ENCODE measurements at regions not wholly inside any gene's neighbourhood (a gene's known extent, or its start where the extent isn't known, plus 50 kb on each side); places are given as distances from the start of the nearest gene placed in this dataset.
"Not testable (repeated sequence)": the region's sequence is repeated elsewhere in the genome, so short reads cannot be mapped to it uniquely, and the experiment has no call there.

- CTCF ChIA-PET = interaction anchor here (1.4 kb wide), 1 partner anchor 53 kb away, joined by 3 read pairs; no protein-coding TSS in a partner anchor
These were observed 68.7 kb downstream of the MEPE start for GRCh38 chr4:87901422-87901992.

GRCh38 chr4:87904639-87905160 lies 70.8 kb upstream of the SPP1 start:
- intact Hi-C loops (cut with DNase I, micrococcal nuclease) = no loop called here
- no peaks in the 10 kb centered on the region for H3K9me3 Mint-ChIP-seq (ENCODE audit: low read depth)
- DNase-seq (no peak), ATAC-seq (no peak)
- POLR2A ChIA-PET = no interaction called here
- H3K27ac Mint-ChIP-seq = no peak overlapping the region
- H3K27me3 Mint-ChIP-seq = peaks cover 15% of the 10 kb centered on the region
- CTCF ChIA-PET = interaction anchor here (0.6 kb wide), 1 partner anchor 55 kb away, joined by 3 read pairs; no protein-coding TSS in a partner anchor
- no peaks in the 10 kb centered on the region for H3K36me3 Mint-ChIP-seq (ENCODE audit: low read depth)
- no peaks in the 10 kb centered on the region for H3K4me1 Mint-ChIP-seq
- H3K4me3 Mint-ChIP-seq = no peak overlapping the region

More at GRCh38 chr4:87901422-87901992, 68.7 kb downstream of the MEPE start:
- no peak for DNase-seq
- peaks cover 11% of the 10 kb centered on the region for H3K27me3 Mint-ChIP-seq
- H3K9me3 Mint-ChIP-seq (ENCODE audit: low read depth) = no peaks in the 10 kb centered on the region
- no peaks in the 10 kb centered on the region for H3K36me3 Mint-ChIP-seq (ENCODE audit: low read depth)
- ATAC-seq = no peak
- H3K4me3 Mint-ChIP-seq = no peak overlapping the region
- intact Hi-C loops (cut with DNase I, micrococcal nuclease) = no loop called here
- POLR2A ChIA-PET = no interaction called here
- H3K4me1 Mint-ChIP-seq = peaks cover 6% of the 10 kb centered on the region
- H3K27ac Mint-ChIP-seq = no peak overlapping the region

GRCh38 chr4:87908336-87908735 lies 67.2 kb upstream of the SPP1 start:
- Mint-ChIP-seq H3K4me3 (no peak overlapping the region), H3K4me1 (no peaks in the 10 kb centered on the region), H3K9me3 (ENCODE audit: low read depth) (no peaks in the 10 kb centered on the region), H3K27me3 (peaks cover 14% of the 10 kb centered on the region), H3K27ac (no peak overlapping the region), H3K36me3 (ENCODE audit: low read depth) (no peaks in the 10 kb centered on the region)
- CTCF ChIA-PET = no interaction called here
- no peak for ATAC-seq
- POLR2A ChIA-PET = no interaction called here
- no peak for DNase-seq
- intact Hi-C loops (cut with DNase I, micrococcal nuclease) = no loop called here

- Mint-ChIP-seq H3K27ac (no peak overlapping the region), H3K27me3 (peaks cover 8% of the 10 kb centered on the region), H3K9me3 (ENCODE audit: low read depth) (no peaks in the 10 kb centered on the region), H3K4me1 (no peaks in the 10 kb centered on the region), H3K4me3 (no peak overlapping the region), H3K36me3 (ENCODE audit: low read depth) (no peaks in the 10 kb centered on the region)
- POLR2A ChIA-PET = no interaction called here
- no peak for ATAC-seq
- CTCF ChIA-PET = interaction anchor here (1.3 kb wide), 1 partner anchor 63 kb away, joined by 3 read pairs; no protein-coding TSS in a partner anchor
- intact Hi-C loops (cut with DNase I, micrococcal nuclease) = no loop called here
- DNase-seq = no peak
These were observed 64.7 kb upstream of the SPP1 start for GRCh38 chr4:87910795-87911194.

- intact Hi-C loops (cut with DNase I, micrococcal nuclease) = no loop called here
- no peak for ATAC-seq
- no peak for DNase-seq
- ChIA-PET POLR2A (no interaction called here), CTCF (interaction anchor here (1.3 kb wide), 1 partner anchor 62 kb away, joined by 3 read pairs; no protein-coding TSS in a partner anchor)
- Mint-ChIP-seq H3K36me3 (ENCODE audit: low read depth) (no peaks in the 10 kb centered on the region), H3K4me1 (no peaks in the 10 kb centered on the region), H3K27me3 (peaks cover 8% of the 10 kb centered on the region), H3K9me3 (ENCODE audit: low read depth) (no peaks in the 10 kb centered on the region), H3K4me3 (no peak overlapping the region), H3K27ac (no peak overlapping the region)
These were observed 64.2 kb upstream of the SPP1 start for GRCh38 chr4:87911252-87911774.

- H3K36me3 Mint-ChIP-seq (ENCODE audit: low read depth) = no peaks in the 10 kb centered on the region
- no peaks in the 10 kb centered on the region for H3K4me1 Mint-ChIP-seq
- H3K27me3 Mint-ChIP-seq = peaks cover 6% of the 10 kb centered on the region
- no peak overlapping the region for H3K27ac Mint-ChIP-seq
- ChIA-PET CTCF (interaction anchor here (0.6 to 1.3 kb wide), 3 partner anchors 10 to 63 kb away, joined by 3 read pairs; no protein-coding TSS in a partner anchor), POLR2A (no interaction called here)
- intact Hi-C loops (cut with DNase I, micrococcal nuclease) = no loop called here
- no peak overlapping the region for H3K4me3 Mint-ChIP-seq
- DNase-seq (no peak), ATAC-seq (no peak)
- no peaks in the 10 kb centered on the region for H3K9me3 Mint-ChIP-seq (ENCODE audit: low read depth)
These were observed 63.1 kb upstream of the SPP1 start for GRCh38 chr4:87912164-87913004.

- no peak overlapping the region for H3K4me3 Mint-ChIP-seq
- CTCF ChIA-PET = interaction anchor here (1.4 kb wide), 1 partner anchor 60 kb away, joined by 4 read pairs; no protein-coding TSS in a partner anchor
These were observed 61.6 kb upstream of the SPP1 start for GRCh38 chr4:87913896-87914295.

GRCh38 chr4:87915621-87916020 lies 59.9 kb upstream of the SPP1 start:
- ATAC-seq (no peak), DNase-seq (no peak)
- ChIA-PET POLR2A (no interaction called here), CTCF (no interaction called here)
- H3K9me3 Mint-ChIP-seq (ENCODE audit: low read depth) = no peaks in the 10 kb centered on the region
- intact Hi-C loops (cut with DNase I, micrococcal nuclease) = no loop called here
- H3K4me1 Mint-ChIP-seq = no peaks in the 10 kb centered on the region
- H3K36me3 Mint-ChIP-seq (ENCODE audit: low read depth) = no peaks in the 10 kb centered on the region
- H3K27me3 Mint-ChIP-seq = peaks cover 2% of the 10 kb centered on the region
- H3K4me3 Mint-ChIP-seq = no peak overlapping the region
- H3K27ac Mint-ChIP-seq = no peak overlapping the region

More at GRCh38 chr4:87913896-87914295, 61.6 kb upstream of the SPP1 start:
- H3K27ac Mint-ChIP-seq = no peak overlapping the region
- no peaks in the 10 kb centered on the region for H3K4me1 Mint-ChIP-seq
- no peaks in the 10 kb centered on the region for H3K36me3 Mint-ChIP-seq (ENCODE audit: low read depth)
- no peak for ATAC-seq
- H3K9me3 Mint-ChIP-seq (ENCODE audit: low read depth) = no peaks in the 10 kb centered on the region
- no peak for DNase-seq
- H3K27me3 Mint-ChIP-seq = peaks cover 4% of the 10 kb centered on the region
- POLR2A ChIA-PET = no interaction called here
- intact Hi-C loops (cut with DNase I, micrococcal nuclease) = no loop called here

GRCh38 chr4:87916626-87917025 lies 58.9 kb upstream of the SPP1 start:
- POLR2A ChIA-PET = no interaction called here
- no peaks in the 10 kb centered on the region for H3K36me3 Mint-ChIP-seq (ENCODE audit: low read depth)

GRCh38 chr4:87917911-87918310 lies 57.6 kb upstream of the SPP1 start:
- H3K27ac Mint-ChIP-seq; H3K27me3 Mint-ChIP-seq; H3K9me3 Mint-ChIP-seq (ENCODE audit: low read depth); H3K4me1 Mint-ChIP-seq; H3K4me3 Mint-ChIP-seq; ATAC-seq; DNase-seq; intact Hi-C loops (cut with DNase I, micrococcal nuclease); H3K36me3 Mint-ChIP-seq (ENCODE audit: low read depth): not testable (repeated sequence)
- ChIA-PET CTCF (interaction anchor here (0.5 kb wide), 1 partner anchor 1569 kb away, joined by 3 read pairs; no protein-coding TSS in a partner anchor), POLR2A (interaction anchor here (0.7 kb wide), 1 partner anchor 84 kb away, joined by 3 read pairs; no protein-coding TSS in a partner anchor)

More at GRCh38 chr4:87916626-87917025, 58.9 kb upstream of the SPP1 start:
- Mint-ChIP-seq H3K27me3 (peaks cover 2% of the 10 kb centered on the region), H3K27ac (no peak overlapping the region), H3K4me3 (no peak overlapping the region), H3K9me3 (ENCODE audit: low read depth) (no peaks in the 10 kb centered on the region), H3K4me1 (no peaks in the 10 kb centered on the region)
- DNase-seq (no peak), ATAC-seq (no peak)
- CTCF ChIA-PET = no interaction called here
- intact Hi-C loops (cut with DNase I, micrococcal nuclease) = no loop called here

GRCh38 chr4:87918314-87919058 lies 57.0 kb upstream of the SPP1 start:
- POLR2A ChIA-PET = interaction anchor here (0.7 kb wide), 1 partner anchor 84 kb away, joined by 3 read pairs; no protein-coding TSS in a partner anchor
- ATAC-seq (no peak), DNase-seq (no peak)
- Mint-ChIP-seq H3K9me3 (ENCODE audit: low read depth) (no peaks in the 10 kb centered on the region), H3K27ac (no peak overlapping the region), H3K27me3 (no peaks in the 10 kb centered on the region), H3K36me3 (ENCODE audit: low read depth) (no peaks in the 10 kb centered on the region), H3K4me1 (no peaks in the 10 kb centered on the region), H3K4me3 (no peak overlapping the region)
- intact Hi-C loops (cut with DNase I, micrococcal nuclease) = no loop called here
- CTCF ChIA-PET = no interaction called here

Measured in activated CD4-positive, alpha-beta T cell treated with anti-CD3 and anti-CD28 coated beads for 36 hours (primary cell).